Activated CD8-positive, alpha-beta T cell treated with anti-CD3 and anti-CD28 coated beads for 36 hours (primary cell): ENCODE measurements at regions not wholly inside any gene's neighbourhood (a gene's known extent, or its start where the extent isn't known, plus 50 kb on each side); places are given as distances from the start of the nearest gene placed in this dataset.
"Not testable (repeated sequence)": the region's sequence is repeated elsewhere in the genome, so short reads cannot be mapped to it uniquely, and the experiment has no call there.

ENCODE experiments used
- ATAC-seq: fragments of 200-7000 bp; cut with Tn5 transposase; one replicate; pipeline ENCODE4 v1.10.0; 2021; ENCODE audit warnings: mild to moderate bottlenecking, moderate library complexity
- CTCF ChIA-PET: fragments of 350-600 bp; sonication (Branson Sonifier 250); formaldehyde crosslinking; loops from one replicate; lab custom pipeline; 2021; ENCODE audit warnings: antibody characterized with exemption; lab: Charles Lee
- POLR2A ChIA-PET: fragments of 350-600 bp; sonication (Branson Sonifier 250); formaldehyde crosslinking; loops from one replicate; lab custom pipeline; 2021; ENCODE audit warnings: antibody characterized with exemption; lab: Charles Lee
- DNase-seq: peaks from one replicate; pipeline ENCODE4 v3.0.0-alpha.2; 2020
- H3K27ac Mint-ChIP-seq: one replicate; pipeline ENCODE4 v1.8.0; 2021; ENCODE audit warnings: mild to moderate bottlenecking, mixed read lengths
- H3K27me3 Mint-ChIP-seq: one replicate; pipeline ENCODE4 v1.8.0; 2021; ENCODE audit warnings: mixed read lengths
- H3K36me3 Mint-ChIP-seq: one replicate; pipeline ENCODE4 v1.8.0; 2021; ENCODE audit warnings: low read depth, mixed read lengths
- H3K4me1 Mint-ChIP-seq: one replicate; pipeline ENCODE4 v1.8.0; 2021; ENCODE audit warnings: low read depth, mixed read lengths
- H3K4me3 Mint-ChIP-seq: one replicate; pipeline ENCODE4 v1.8.0; 2021; ENCODE audit warnings: mild to moderate bottlenecking, moderate library complexity, mixed read lengths
- H3K9me3 Mint-ChIP-seq: one replicate; pipeline ENCODE4 v1.8.0; 2021; ENCODE audit warnings: mixed read lengths
- CTCF ChIP-seq: fragments of 200-600 bp; IDR thresholded peaks from one replicate; pipeline ENCODE4 v1.8.0; 2022; ENCODE audit warnings: antibody characterized with exemption, mild to moderate bottlenecking
- intact Hi-C: fragments of 100-400 bp; cut with micrococcal nuclease; formaldehyde crosslinking; loops from one replicate; pipeline ENCODE4 v1.10.0; 2022

GRCh38 chr13:78540058-78540457 is 63.3 kb downstream of the POU4F1 start:
- Mint-ChIP-seq H3K27me3 (peaks cover 15% of the 10 kb centered on the region), H3K36me3 (no peaks in the 10 kb centered on the region), H3K27ac (no peak overlapping the region), H3K4me3 (no peak overlapping the region), H3K9me3 (peaks cover 2% of the 10 kb centered on the region), H3K4me1 (no peaks in the 10 kb centered on the region)
- DNase-seq (no peak), ATAC-seq (no peak)
- ChIA-PET POLR2A (no interaction called here), CTCF (no interaction called here)
- intact Hi-C loops: no loop called here
- no peak for TF ChIP-seq CTCF

GRCh38 chr13:78526044-78526443 is 77.3 kb downstream of the POU4F1 start:
- H3K9me3 Mint-ChIP-seq, H3K4me3 Mint-ChIP-seq, CTCF ChIA-PET, intact Hi-C loops, POLR2A ChIA-PET, ATAC-seq, H3K27me3 Mint-ChIP-seq, H3K36me3 Mint-ChIP-seq, H3K27ac Mint-ChIP-seq, DNase-seq, H3K4me1 Mint-ChIP-seq: not testable (repeated sequence)

GRCh38 chr13:78524936-78525335 is 78.4 kb downstream of the POU4F1 start:
- intact Hi-C loops: no loop called here
- Mint-ChIP-seq H3K4me3 (no peak overlapping the region), H3K27me3 (peaks cover 8% of the 10 kb centered on the region), H3K9me3 (peaks cover 3% of the 10 kb centered on the region), H3K36me3 (no peaks in the 10 kb centered on the region), H3K4me1 (no peaks in the 10 kb centered on the region), H3K27ac (no peak overlapping the region)
- no peak for TF ChIP-seq CTCF
- CTCF ChIA-PET: interaction anchor here (1.0 kb wide), 1 partner anchor 207 kb away, joined by 3 read pairs; no protein-coding TSS in a partner anchor
- ATAC-seq (no peak), DNase-seq (no peak)
- POLR2A ChIA-PET: no interaction called here

GRCh38 chr13:78521091-78521490 is 82.3 kb downstream of the POU4F1 start:
- Mint-ChIP-seq H3K27ac (no peak overlapping the region), H3K4me1 (no peaks in the 10 kb centered on the region), H3K27me3 (peaks cover 8% of the 10 kb centered on the region), H3K36me3 (no peaks in the 10 kb centered on the region), H3K9me3 (peaks cover 3% of the 10 kb centered on the region), H3K4me3 (no peak overlapping the region)
- ATAC-seq (no peak), DNase-seq (no peak)
- no peak for TF ChIP-seq CTCF
- intact Hi-C loops: no loop called here
- ChIA-PET POLR2A (no interaction called here), CTCF (no interaction called here)

- DNase-seq: no peak
- ChIA-PET POLR2A (no interaction called here), CTCF (no interaction called here)
- Mint-ChIP-seq H3K4me1 (no peaks in the 10 kb centered on the region), H3K36me3 (no peaks in the 10 kb centered on the region), H3K9me3 (peaks cover 1% of the 10 kb centered on the region), H3K27ac (no peak overlapping the region), H3K27me3 (peaks cover 8% of the 10 kb centered on the region), H3K4me3 (no peak overlapping the region)
- ATAC-seq: no peak
- TF ChIP-seq CTCF: no peak
- intact Hi-C loops: no loop called here
Observed at GRCh38 chr13:78520425-78520824, 82.9 kb downstream of the POU4F1 start.

- H3K36me3 Mint-ChIP-seq, DNase-seq, POLR2A ChIA-PET, intact Hi-C loops, H3K4me3 Mint-ChIP-seq, H3K4me1 Mint-ChIP-seq, H3K9me3 Mint-ChIP-seq, CTCF ChIA-PET, H3K27me3 Mint-ChIP-seq, ATAC-seq, H3K27ac Mint-ChIP-seq: not testable (repeated sequence)
Observed at GRCh38 chr13:78518482-78518881, 84.9 kb downstream of the POU4F1 start.
